Ammon's horn (tissue), 1 donor: ENCODE measurements at regions not wholly inside any gene's neighbourhood (a gene's known extent, or its start where the extent isn't known, plus 50 kb on each side); places are given as distances from the start of the nearest gene placed in this dataset.

Source experiments
- DNase-seq: peaks from one replicate; pipeline ENCODE4 v3.0.0-alpha.2; 2016; ENCODE audit warnings: low spot score

DNA sequence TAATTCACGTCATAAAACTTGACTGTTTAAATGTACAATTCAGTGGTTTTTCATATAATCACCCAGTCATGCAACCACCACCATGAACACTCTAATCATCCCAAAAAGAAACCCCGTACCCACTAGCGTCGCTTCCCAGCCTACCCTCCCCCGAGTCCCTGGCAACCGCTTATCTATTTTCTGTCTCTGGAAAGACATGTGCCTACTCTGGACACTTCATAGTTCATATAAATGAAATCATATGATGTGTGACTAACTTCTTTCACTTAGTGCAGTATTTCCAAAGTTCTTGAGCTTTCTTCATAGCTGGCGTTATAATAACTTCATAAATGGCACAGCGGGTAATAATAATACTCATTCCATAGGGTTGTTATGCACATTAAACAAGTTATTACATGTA is 215.2 kb downstream of the MYLK4 start:
- no peak for DNase-seq

DNA sequence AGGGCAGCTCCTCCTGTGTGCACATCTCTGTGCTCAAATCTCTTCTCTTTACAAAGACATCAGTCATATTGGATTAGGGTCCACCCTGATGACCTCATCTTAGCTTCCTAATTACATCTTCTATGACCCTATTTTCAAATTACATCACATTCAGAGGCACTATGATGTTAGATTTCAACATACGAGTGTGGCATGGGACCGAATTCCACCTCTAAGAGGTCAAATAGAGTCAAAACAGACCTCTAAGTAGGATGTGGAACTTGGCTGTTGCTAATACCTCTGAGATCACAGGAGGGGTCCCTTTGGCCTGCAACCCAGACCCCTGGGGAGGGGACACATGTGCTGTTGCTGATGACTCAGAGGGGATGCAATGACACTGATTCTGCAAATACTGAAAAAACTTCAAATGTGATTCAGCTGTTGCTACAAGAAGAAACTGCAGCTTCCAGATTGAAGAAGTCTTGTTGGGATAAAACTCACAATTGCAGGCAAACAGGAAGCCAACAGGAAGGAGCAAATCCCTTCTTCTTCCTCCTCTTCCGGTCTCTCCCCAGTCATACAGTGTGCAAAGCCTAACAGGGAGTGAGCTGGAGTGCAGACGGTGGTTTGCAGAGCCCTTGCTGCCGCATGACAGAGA is 216.2 kb downstream of the MYLK4 start:
- no peak for DNase-seq

DNA sequence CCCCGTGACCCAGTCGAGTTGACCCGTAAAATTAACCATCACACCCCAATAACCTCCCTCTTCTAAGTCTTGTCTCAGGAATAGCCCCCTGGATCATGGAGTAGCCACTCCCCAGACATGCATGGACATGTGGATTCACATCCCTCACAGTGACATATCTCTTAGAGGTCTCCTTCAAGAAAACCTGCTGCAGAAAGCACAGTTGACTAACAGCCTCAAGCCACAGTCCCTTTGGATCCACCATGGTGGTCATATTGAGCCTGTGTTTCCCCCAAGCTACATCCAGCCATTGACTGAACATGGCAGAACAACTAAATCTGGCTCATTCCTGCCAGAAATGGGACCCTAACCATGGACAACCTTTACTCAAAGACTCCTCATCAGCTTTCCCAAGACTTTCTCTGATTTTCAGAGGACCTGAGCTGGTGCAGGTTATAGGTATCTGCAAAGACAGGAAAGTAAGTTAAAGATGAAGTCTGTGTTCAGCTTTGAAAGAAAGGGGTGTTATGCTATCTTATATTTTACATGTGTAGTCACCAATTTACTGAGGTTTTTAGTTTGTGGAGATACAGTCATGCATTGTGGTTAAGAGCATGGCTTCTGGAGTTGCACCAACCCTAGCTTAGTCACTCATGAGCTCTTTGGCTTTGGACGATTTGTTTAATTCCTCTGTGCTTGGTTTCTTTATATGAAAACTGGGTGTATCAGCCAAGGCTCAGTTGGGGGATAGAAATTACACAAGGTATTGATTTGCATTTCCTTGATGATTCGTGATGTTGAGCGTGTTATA is 219.1 kb downstream of the MYLK4 start:
- DNase-seq = no peak

DNA sequence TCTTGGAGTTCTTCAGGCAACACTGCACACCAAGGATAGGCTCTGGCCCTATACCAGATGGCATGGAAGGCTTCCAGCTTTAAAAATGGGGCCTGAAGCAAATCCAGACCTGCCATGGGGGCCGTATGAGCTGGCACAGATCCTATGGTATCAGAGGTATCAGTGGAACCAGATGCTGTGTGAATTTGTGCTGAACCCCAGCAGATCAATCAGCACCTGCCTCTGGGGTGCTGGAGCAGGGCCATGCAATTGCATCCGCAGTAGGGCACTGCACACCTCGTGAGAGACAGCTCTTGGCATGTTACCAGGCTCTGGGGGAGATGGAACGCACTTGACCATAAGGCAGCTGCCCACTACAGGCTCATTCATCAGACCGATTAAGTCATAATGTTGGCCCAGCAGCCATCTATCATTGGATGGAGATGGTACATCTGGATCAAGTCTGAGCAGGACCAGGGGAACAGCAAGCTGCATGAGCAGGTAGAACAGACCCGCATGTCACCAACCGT is 221.5 kb downstream of the MYLK4 start:
- no peak for DNase-seq

DNA sequence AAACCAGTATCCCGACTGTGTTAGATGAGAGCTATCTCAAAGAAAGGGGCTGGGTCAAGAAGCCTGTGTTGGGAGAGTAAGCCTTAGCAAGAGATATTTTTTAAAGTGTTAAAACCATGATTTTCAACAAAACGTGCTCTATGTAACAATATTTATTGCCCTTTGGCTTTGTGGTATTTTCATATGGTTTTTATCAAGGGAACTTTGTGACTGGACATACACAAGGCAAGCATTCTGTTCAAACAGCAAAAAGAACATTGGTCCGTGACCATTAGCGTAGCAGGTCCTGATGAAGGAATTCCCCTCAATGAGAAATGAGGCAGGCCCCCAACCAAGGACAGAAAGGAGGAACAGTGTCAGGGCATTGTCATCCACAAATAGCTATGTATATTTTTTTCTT is 222.6 kb downstream of the MYLK4 start:
- no peak for DNase-seq

DNA sequence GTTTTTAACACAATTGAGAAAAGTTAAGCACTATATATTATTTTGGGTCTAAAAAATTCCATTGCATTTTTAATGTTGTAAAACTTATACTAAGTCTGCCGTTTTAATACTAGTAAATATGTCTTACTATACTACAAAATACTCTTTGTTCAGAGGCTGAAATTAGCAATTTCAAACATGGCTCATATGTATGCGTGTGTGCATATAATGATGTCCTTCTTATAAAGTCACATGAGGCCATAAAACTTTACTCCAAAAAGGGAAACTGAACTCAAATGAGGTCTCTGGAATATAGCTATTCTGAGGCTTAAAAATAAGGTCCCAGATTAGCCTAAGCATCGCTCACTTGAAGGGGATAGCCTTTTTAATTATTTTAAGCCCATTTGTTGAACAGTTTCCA is 224.0 kb downstream of the MYLK4 start:
- no peak for DNase-seq

DNA sequence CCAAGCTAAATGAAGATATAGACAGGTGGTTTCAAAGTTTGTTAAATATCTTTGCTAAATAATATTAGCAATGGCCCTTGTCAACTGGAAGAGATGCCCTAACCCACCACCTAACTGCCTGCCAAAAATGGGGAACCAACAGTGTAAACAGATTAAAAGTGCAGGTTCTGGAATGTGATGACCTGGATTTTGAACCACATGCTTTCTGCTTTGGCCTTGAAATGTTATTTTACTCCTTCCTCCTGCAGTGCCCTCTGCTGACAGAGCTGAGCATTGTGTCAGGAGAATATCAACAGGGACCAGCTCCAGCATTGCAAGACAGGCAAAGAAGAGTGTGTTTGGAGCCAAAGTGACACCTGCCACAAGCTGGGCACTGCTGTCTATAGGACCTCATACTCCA is 226.6 kb downstream of the MYLK4 start:
- DNase-seq = no peak

DNA sequence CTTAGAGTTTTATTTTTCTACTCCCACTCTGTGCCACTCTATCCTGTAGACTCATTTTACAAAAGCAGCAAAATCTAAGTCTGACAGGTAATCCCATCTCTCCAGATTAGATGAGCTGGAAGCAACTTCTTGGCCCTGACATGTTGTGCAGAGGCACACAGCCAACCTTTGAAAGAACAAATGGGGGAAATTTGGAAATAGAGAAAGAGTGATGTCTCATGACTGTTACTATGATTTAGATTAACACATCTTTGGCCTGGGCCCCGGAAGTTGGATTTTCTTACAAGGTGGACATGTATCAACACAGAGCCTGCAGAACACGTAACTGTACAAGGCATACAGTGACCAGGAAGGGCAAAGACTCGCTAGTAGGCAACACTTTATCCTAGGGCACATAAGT is 227.7 kb downstream of the MYLK4 start:
- no peak for DNase-seq

DNA sequence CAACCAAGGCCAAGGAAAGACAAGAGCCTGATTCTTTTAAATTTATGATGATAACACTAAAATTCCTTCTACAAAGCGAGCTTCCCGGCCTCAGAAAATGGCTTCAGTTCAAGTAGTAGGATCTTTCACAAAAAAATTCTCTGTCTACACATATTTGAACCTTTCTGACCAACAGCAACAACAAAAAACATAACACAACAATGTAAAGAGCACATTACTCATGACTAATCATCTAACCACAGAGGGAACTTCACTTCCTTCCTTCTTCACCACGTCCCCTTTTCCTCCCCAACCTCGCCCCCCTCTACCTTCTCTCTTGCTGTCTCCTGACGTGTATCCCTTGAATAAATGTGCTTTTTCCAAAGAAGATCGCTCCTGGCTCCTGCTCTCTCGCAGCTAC is 228.2 kb downstream of the MYLK4 start:
- no peak for DNase-seq

DNA sequence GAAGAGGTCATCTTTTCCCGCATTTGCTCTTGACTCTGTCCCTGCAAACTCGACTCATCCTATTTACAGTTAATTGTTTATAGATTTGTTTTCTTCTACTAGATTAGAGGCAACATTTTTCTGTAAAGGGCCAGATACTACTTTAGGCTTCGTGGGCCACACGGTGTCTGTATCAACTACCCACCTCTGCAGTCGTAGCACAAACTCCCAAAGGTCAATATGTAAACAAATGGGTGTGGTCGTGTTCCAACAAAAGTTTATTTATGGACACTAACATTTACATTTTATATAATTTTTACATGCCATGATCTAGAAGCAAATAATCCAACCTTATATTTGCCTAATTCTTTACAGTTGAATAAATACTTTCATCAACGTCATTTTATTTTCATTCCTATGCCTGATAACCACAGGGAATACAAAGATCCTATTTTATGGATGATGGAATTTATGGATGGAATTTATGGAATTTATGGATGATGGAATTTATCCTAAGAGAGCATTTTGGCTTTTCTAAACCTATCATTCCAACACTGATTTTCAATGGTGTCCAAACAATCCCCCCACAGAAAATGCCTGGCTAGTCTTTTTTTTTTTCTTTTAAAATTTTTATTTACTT is 232.8 kb downstream of the MYLK4 start:
- DNase-seq = no peak

DNA sequence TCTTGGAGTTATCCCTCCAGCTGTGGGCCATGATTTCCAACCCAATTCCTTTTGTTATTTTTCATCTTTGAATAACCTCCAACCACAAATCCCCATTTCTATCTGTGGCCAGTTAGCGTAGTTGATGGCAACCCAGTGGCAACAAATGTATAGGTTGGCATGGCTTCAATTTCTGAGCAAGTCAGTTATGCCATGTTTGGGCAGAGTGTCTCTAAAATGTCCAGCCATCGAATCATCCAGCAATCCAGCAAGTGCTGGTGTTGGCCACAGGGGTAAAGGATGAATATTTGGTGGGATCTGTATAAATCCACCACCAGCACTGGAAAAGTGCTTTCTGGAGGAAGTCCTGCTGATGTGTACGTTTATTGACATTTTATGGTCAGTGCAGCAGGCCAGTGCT is 233.3 kb downstream of the MYLK4 start:
- DNase-seq = no peak

DNA sequence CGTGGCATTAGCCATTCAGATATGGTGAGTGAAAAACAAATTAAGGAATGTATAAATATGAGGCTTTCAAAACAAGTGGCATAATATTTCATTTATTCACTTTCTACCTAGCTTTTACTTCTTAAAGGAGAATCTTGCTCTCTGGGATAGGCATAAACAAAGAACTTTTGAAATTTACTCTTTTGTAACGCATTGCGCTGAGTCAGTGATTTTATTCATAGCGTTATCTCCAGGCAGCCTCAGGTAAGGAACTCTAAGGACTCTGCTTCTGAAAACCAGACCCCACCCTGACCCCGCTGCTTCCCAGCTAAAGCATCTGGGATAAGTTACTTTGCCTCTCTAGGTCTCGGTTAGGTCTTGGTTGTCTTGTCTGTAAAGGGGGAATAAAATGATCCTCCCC is 234.7 kb downstream of the MYLK4 start:
- DNase-seq = no peak

DNA sequence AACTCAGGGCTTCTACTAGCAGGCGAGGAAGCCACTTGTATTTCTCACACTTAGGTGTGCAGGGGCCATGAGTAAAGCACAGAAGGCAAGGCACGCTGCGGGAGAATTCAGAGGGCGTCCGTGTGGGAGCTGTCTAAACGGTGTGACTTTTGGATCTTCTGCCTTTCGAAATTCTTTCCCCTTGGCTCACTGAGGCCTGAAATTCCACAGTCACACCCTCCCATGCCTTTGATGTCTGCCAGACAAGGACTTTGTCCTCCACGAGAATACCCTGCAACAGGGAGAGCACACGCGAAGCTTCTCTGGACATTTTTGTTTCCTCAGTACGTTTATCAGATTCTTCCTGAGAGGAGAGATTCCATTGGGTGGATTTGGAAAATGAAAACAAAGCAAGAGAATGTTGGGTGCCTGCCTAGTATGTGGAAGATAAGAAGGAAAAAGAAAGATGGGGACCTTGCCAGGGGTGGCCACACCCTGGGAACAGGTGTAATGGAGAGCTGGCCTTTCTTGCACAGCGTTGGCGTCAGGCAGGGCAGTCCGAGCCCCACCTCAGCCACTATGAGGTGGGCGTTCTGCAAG is 235.7 kb downstream of the MYLK4 start:
- DNase-seq = no peak

DNA sequence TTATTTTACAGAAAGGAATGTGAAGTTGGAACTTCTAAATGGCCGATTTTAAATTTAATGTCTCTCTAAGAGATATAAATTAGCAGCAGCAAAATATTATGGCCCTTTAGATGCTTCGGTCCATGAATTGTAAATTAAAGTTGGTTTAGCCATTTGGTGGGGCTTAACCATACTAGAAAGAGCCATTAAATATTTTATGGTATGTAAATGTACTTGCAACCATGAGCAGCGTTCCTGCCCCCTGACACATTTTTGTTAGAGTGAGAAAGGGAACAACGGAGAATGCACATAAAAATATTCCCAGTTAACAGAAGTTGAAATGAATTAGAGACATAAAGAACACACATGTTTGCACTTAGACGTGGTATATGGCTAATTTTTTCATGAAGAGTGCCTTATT is 237.9 kb downstream of the MYLK4 start:
- DNase-seq = no peak

DNA sequence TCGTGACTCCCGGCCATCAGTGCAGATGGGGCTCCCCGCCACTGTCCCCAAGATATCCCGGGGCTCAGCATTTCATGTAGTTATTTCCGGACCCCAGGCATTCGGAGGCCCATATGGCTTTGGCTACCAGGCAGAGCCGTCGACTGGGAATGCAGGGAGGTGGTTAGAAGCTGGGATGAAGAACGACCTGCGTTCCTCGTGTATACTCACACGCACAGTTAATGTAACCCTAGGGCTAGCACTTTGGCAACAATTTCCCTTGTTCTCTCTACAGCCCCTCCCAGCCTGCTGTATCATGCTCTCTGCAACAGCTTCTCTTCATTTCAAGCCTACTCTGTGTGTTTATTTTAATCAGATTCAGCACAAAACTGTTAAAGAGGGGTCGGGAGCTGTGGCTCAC is 240.4 kb downstream of the MYLK4 start:
- no peak for DNase-seq

DNA sequence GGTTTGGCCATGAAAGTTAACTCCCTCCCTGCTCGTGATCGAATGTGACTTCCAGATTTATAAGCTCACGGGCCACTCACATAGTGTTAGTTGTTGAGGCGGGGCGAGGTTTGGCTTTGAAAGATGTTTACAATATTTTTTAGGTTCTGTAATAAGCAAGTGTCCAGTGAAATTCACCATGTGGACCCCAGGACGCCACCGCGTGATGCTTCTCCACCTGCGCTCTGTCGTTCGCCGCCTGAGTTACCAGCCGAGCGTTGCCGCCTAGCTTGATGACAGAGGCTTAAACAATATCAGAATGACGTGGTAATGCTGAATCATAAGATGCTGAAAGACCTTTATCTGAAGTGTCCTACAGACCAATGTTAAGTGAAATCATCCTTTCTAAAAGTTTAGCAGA is 241.0 kb downstream of the MYLK4 start:
- DNase-seq = no peak

DNA sequence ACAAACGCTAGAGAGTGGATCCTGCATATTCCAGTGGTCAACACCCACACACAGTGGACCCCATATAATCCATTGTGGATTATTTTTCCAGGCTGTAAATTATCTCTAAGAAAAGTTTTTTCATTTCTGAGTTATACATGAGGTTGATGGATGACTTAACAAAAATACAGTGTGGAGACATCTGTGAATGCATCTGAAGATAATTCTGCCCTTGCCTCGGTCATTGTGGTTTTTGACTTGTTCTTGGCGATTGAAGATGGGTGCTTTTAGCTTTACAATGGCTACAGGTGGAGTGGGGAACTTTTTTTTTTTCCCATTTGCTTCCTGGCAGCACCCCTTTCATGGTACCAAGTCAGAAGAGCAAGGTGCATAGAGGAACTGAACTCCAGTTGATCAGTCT is 242.7 kb downstream of the MYLK4 start:
- DNase-seq = no peak

DNA sequence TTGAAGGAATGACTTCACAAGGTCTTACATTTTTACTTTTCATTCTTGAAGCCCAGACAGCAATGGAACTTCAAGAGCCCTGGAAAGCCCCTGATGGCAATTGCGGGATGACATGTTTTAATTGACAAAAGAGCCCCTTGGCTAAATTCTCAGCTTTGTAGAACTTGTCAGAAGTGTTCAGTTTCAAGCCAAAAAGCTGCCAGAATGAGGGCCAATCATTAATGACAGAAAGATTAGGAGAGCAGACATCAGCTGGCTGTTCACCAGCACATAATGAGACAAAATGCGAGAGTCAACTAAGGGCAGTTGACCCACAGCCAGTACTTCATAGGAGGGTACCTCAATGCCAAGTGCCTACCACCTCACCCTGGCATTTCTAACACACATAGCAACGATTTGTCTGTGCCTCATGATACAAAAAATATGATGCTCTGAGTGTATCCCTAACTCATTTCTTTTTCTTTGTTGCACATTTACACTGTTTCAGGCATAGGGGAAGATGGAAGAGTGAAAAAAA is 243.1 kb downstream of the MYLK4 start:
- DNase-seq = no peak

DNA sequence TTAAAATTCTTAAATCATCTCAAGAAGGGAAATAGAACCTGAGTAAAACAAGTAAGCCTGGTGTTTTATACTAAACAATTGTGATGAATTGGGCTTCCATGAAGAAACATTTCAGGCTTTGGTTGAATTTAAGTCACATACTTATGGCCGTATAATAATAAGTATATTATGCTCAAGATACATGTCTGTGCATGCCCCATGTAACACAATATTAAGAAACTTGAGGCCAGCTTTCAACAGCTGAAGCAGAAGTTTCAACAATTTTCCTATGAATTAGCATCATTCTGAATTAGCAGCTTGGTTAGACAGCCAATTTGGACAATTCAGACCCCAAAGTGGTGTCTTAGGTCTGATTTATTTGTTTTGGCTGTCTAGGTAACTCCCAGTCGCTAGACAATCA is 243.7 kb downstream of the MYLK4 start:
- no peak for DNase-seq

DNA sequence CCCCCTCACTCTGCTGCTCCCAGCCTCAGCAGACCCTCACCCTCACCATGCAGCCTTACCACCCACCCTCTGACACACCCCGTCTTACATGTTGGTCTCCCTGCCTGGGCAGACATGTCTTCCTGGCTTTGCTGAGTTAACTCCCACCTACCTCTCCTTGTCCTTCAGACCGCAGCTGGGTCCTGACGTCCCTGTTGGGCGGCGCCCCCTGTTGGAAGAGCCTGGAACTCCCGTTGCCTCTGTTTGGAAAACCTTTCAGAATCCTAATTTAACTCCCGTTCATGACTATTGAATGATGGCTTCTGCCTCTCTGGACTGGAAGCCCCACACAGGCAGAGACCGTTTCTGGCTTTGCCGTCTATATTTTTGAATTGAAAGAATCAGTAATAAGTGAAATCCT is 245.1 kb downstream of the MYLK4 start:
- no peak for DNase-seq

DNA sequence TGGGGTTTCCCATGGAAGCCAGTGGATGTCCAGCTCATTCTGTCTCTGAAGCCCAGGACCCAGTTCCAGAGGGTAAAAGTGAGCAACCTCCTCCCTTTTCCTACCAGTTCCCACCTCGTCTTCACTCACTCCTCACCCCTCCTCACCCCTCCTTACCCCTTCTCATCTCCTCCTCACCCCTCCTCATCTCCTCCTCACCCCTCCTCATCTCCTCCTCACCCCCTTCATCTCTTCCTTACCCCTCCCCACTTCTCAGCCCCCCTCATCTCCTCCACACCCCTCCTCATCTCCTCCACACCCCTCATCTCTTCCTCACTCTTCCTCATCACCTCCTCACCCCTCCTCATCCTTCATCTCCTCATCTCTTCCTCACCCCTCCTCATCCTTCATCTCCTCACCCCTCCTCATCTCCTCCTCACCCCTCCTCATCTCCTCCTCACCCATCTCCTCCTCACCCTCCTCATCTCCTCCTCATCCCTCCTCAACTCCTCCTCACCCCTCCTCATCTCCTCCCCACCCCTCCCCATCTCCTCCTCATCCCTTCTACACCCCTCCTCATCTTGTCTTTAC is 246.1 kb downstream of the MYLK4 start:
- no peak for DNase-seq

DNA sequence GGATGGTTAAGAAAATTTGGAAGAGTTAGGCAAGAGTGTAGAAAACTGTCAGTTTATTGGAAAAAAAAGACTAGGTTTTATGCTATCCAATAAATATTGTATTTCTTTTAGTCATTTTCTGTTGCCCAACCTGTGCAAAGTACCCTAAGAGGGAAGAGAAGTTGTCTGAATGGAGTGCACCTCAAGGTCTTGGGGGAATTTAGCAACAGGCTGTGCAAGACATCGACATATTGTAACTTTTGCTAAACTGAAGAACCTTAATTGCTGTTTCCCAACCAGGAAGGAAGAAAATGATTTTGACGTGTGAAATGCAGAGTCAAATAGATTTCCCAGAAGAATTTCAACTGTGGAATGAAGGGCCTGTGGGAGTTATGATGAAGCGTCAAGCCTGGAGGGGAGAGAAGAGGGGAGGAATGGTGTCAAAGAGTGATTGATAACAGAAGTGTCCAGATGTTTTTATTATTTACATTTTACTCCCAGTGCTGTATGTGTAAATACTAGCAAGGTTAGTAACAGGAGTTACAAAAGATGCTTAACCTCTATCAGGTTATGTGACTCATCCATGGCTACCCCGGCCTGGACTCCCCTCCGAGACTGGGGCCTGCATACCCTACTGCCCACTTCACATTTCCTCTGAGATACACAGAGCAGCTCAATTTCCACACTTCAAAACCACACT is 246.8 kb downstream of the MYLK4 start:
- DNase-seq = no peak
